ENCODE measurements at regions not wholly inside any gene's neighbourhood (a gene's known extent, or its start where the extent isn't known, plus 50 kb on each side); places are given as distances from the start of the nearest gene placed in this dataset.

GRCh38 chr5:125415126-125415525, 668.7 kb upstream of the ZNF608 start:
- TF ChIP-seq CTCF (IDR thresholded peaks at IDR 0.05 in 4 of 5, conservative IDR thresholded peaks at IDR 0.05 in 1 of 5) (no peak), POLR2A (IDR thresholded peaks at IDR 0.05) (no peak)

Measured in gastrocnemius medialis (tissue), 4 donors.